ENCODE measurements at regions not wholly inside any gene's neighbourhood (a gene's known extent, or its start where the extent isn't known, plus 50 kb on each side); places are given as distances from the start of the nearest gene placed in this dataset.

DNA sequence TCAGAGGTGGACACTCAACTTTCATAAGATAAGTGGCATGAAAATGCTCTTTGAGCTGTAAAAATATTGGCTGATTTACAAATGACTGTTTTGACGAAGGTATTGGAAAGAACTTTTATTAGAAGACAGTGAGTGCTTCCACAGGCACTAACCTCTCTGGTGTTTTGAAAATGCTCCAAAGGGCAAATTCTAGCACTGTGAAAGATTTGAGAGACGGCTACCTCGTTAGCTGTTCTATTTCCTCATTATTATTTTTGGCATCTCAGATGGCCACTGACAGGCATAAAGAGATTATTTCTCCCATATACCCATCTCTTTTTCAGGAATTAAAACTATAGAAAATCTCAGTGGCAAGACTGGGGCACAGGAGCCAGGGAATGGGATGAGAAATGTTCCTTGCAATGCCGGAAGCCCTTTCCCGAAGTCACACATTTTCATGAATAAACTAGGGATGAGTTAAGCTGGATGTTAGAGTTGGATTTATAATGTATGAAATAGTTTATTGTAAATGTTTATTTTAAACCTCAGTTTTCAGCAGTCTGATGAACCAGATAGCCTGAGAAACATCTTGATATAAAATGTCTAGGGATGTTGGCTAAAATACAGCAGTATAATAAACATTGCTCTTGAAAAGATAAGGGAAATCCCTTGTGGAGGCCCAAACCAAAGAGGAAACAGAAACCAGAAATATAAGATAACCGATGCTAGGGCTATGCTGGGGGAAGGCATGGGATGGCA lies 175.7 kb downstream of the ASB1 start:
- TF ChIP-seq EZH2 (IDR thresholded peaks at IDR 0.05; ENCODE audit: borderline replicate concordance, insufficient read depth, low read depth, low read length, poor library complexity, severe bottlenecking), result no peak
- TF ChIP-seq, protein P1, sequence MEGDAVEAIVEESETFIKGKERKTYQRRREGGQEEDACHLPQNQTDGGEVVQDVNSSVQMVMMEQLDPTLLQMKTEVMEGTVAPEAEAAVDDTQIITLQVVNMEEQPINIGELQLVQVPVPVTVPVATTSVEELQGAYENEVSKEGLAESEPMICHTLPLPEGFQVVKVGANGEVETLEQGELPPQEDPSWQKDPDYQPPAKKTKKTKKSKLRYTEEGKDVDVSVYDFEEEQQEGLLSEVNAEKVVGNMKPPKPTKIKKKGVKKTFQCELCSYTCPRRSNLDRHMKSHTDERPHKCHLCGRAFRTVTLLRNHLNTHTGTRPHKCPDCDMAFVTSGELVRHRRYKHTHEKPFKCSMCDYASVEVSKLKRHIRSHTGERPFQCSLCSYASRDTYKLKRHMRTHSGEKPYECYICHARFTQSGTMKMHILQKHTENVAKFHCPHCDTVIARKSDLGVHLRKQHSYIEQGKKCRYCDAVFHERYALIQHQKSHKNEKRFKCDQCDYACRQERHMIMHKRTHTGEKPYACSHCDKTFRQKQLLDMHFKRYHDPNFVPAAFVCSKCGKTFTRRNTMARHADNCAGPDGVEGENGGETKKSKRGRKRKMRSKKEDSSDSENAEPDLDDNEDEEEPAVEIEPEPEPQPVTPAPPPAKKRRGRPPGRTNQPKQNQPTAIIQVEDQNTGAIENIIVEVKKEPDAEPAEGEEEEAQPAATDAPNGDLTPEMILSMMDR (IDR thresholded peaks at IDR 0.05), result no peak

Measured in B cell (primary cell).